GM12878 (cell line): ENCODE measurements at regions not wholly inside any gene's neighbourhood (a gene's known extent, or its start where the extent isn't known, plus 50 kb on each side); places are given as distances from the start of the nearest gene placed in this dataset.

ENCODE experiments used
- CBX3 ChIP-seq: fragments of 200-600 bp; sonication (generic); IDR thresholded peaks from 2 replicates; pipeline ENCODE4 v1.6.1; 2016; ENCODE audit warnings: low read depth, borderline replicate concordance
- CHD1 ChIP-seq: IDR thresholded peaks from 2 replicates; pipeline ENCODE4 v1.6.1; 2012; ENCODE audit warnings: low read depth, low read length, improper control_type of control experiment
- GATAD2B ChIP-seq: fragments of 450-650 bp; conservative IDR thresholded peaks from 2 replicates; pipeline ENCODE4 v1.6.1; 2017; ENCODE audit warnings: low read depth, mild to moderate bottlenecking, moderate library complexity
- NFXL1 ChIP-seq: fragments of 450-650 bp; IDR thresholded peaks from 2 replicates; pipeline ENCODE4 v1.6.1; 2017; ENCODE audit warnings: antibody characterized with exemption, mild to moderate bottlenecking, borderline replicate concordance
- TBL1XR1 ChIP-seq: IDR thresholded peaks from 2 replicates; pipeline ENCODE4 v1.6.1; 2012; ENCODE audit warnings: low read depth, low read length, improper control_type of control experiment
- TF ChIP-seq, protein P1 (sequence below): fragments of 450-650 bp; IDR thresholded peaks from 2 replicates; pipeline ENCODE4 v1.6.1; 2017; ENCODE audit warnings: mild to moderate bottlenecking, moderate library complexity
- TF ChIP-seq, protein P2 (sequence below): fragments of 450-650 bp; conservative IDR thresholded peaks from 2 replicates; pipeline ENCODE4 v1.6.1; 2017; ENCODE audit warnings: mild to moderate bottlenecking, moderate library complexity
- TF ChIP-seq, protein P3 (sequence below): fragments of 450-650 bp; formaldehyde crosslinking; IDR thresholded peaks from 2 replicates; pipeline ENCODE4 v1.5.0; 2022; ENCODE audit warnings: mild to moderate bottlenecking, missing genetic modification characterization
- TF ChIP-seq, protein P4 (sequence below): fragments of 450-650 bp; IDR thresholded peaks from 2 replicates; pipeline ENCODE4 v1.6.1; 2017; ENCODE audit warnings: mild to moderate bottlenecking

DNA sequence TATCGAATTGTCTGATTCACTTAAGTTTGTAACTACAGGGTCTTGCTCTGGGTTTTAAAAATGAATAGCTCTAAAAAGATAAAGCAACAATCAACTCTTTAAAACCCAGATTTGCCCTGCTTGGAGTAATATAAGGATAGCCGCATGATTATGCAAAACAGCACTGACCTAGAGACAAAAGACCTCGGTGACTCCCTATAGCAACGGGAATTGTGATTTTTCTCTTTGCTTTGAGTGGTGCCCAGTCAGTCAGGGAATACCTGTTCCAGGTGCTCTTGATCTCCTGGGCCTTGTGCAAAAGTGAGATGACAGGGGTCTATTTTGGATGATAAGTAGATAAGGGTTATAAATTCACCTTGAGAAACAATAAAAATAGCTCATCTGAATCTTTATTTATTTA, 336.3 kb upstream of the NOX3 start (continued):
- TF ChIP-seq, protein P1, sequence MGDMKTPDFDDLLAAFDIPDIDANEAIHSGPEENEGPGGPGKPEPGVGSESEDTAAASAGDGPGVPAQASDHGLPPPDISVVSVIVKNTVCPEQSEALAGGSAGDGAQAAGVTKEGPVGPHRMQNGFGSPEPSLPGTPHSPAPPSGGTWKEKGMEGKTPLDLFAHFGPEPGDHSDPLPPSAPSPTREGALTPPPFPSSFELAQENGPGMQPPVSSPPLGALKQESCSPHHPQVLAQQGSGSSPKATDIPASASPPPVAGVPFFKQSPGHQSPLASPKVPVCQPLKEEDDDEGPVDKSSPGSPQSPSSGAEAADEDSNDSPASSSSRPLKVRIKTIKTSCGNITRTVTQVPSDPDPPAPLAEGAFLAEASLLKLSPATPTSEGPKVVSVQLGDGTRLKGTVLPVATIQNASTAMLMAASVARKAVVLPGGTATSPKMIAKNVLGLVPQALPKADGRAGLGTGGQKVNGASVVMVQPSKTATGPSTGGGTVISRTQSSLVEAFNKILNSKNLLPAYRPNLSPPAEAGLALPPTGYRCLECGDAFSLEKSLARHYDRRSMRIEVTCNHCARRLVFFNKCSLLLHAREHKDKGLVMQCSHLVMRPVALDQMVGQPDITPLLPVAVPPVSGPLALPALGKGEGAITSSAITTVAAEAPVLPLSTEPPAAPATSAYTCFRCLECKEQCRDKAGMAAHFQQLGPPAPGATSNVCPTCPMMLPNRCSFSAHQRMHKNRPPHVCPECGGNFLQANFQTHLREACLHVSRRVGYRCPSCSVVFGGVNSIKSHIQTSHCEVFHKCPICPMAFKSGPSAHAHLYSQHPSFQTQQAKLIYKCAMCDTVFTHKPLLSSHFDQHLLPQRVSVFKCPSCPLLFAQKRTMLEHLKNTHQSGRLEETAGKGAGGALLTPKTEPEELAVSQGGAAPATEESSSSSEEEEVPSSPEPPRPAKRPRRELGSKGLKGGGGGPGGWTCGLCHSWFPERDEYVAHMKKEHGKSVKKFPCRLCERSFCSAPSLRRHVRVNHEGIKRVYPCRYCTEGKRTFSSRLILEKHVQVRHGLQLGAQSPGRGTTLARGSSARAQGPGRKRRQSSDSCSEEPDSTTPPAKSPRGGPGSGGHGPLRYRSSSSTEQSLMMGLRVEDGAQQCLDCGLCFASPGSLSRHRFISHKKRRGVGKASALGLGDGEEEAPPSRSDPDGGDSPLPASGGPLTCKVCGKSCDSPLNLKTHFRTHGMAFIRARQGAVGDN: no peak
- TF ChIP-seq TBL1XR1: no peak
- no peak for TF ChIP-seq GATAD2B
- no peak for TF ChIP-seq NFXL1
- TF ChIP-seq, protein P2, sequence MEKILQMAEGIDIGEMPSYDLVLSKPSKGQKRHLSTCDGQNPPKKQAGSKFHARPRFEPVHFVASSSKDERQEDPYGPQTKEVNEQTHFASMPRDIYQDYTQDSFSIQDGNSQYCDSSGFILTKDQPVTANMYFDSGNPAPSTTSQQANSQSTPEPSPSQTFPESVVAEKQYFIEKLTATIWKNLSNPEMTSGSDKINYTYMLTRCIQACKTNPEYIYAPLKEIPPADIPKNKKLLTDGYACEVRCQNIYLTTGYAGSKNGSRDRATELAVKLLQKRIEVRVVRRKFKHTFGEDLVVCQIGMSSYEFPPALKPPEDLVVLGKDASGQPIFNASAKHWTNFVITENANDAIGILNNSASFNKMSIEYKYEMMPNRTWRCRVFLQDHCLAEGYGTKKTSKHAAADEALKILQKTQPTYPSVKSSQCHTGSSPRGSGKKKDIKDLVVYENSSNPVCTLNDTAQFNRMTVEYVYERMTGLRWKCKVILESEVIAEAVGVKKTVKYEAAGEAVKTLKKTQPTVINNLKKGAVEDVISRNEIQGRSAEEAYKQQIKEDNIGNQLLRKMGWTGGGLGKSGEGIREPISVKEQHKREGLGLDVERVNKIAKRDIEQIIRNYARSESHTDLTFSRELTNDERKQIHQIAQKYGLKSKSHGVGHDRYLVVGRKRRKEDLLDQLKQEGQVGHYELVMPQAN: no peak
- no peak for TF ChIP-seq CBX3
- TF ChIP-seq, protein P3, sequence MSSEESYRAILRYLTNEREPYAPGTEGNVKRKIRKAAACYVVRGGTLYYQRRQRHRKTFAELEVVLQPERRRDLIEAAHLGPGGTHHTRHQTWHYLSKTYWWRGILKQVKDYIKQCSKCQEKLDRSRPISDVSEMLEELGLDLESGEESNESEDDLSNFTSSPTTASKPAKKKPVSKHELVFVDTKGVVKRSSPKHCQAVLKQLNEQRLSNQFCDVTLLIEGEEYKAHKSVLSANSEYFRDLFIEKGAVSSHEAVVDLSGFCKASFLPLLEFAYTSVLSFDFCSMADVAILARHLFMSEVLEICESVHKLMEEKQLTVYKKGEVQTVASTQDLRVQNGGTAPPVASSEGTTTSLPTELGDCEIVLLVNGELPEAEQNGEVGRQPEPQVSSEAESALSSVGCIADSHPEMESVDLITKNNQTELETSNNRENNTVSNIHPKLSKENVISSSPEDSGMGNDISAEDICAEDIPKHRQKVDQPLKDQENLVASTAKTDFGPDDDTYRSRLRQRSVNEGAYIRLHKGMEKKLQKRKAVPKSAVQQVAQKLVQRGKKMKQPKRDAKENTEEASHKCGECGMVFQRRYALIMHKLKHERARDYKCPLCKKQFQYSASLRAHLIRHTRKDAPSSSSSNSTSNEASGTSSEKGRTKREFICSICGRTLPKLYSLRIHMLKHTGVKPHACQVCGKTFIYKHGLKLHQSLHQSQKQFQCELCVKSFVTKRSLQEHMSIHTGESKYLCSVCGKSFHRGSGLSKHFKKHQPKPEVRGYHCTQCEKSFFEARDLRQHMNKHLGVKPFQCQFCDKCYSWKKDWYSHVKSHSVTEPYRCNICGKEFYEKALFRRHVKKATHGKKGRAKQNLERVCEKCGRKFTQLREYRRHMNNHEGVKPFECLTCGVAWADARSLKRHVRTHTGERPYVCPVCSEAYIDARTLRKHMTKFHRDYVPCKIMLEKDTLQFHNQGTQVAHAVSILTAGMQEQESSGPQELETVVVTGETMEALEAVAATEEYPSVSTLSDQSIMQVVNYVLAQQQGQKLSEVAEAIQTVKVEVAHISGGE: no peak
- TF ChIP-seq CHD1: no peak
- TF ChIP-seq, protein P4, sequence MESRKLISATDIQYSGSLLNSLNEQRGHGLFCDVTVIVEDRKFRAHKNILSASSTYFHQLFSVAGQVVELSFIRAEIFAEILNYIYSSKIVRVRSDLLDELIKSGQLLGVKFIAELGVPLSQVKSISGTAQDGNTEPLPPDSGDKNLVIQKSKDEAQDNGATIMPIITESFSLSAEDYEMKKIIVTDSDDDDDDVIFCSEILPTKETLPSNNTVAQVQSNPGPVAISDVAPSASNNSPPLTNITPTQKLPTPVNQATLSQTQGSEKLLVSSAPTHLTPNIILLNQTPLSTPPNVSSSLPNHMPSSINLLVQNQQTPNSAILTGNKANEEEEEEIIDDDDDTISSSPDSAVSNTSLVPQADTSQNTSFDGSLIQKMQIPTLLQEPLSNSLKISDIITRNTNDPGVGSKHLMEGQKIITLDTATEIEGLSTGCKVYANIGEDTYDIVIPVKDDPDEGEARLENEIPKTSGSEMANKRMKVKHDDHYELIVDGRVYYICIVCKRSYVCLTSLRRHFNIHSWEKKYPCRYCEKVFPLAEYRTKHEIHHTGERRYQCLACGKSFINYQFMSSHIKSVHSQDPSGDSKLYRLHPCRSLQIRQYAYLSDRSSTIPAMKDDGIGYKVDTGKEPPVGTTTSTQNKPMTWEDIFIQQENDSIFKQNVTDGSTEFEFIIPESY: no peak
